GM18870 (cell line): ENCODE measurements at regions not wholly inside any gene's neighbourhood (a gene's known extent, or its start where the extent isn't known, plus 50 kb on each side); places are given as distances from the start of the nearest gene placed in this dataset.

ENCODE experiments used
- ATAC-seq: cut with Tn5 transposase; IDR thresholded peaks from one replicate; pipeline ENCODE4 v1.9.1; 2021; ENCODE audit warnings: moderate library complexity; ENCODE audit not compliant: unreplicated experiment

GRCh38 chr16:85173981-85174751 lies 61.9 kb upstream of the CIBAR2 start:
- ATAC-seq, result no peak

DNA sequence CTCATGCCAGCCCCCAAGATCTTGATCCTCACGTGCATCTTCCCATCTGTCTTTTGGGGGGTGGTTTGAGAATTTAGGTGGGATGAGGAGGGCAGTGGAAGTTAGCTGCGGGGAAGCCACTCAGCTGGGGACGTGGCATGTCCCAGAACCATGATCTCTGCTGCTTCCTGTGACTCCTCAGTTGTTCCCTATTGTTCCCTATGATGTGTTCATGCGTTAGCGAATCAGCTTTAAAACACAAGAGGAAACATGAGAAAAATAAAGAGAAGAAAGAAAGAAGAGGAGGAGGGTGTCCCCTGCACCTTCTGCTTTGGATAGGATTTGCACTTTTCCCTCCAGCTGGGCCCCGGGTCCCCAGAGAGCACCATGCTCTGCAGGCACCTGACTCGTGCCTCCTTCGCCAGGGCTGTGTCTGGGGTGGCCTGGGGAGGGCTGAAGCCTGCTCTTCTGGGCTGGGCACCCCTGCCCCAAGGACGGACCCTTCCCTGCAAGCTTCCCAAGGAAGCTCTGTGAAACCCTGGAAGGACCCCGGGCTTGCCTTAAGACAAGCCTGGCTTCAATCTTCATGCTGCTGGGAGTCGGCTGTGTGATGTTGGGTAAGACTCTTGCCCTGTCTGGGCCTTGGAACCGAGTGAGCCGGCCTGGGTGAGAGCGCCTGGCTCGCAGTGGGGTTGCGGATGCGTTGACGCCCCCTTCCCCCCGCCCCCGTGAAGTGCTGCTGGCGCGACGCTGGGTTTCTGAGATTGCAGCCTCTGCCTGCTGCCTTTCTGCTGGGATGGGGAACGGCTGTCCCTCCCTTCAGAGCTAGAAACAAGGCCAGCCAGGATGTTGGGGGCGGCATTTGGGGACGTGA lies 62.8 kb upstream of the CIBAR2 start:
- ATAC-seq, result no peak

DNA sequence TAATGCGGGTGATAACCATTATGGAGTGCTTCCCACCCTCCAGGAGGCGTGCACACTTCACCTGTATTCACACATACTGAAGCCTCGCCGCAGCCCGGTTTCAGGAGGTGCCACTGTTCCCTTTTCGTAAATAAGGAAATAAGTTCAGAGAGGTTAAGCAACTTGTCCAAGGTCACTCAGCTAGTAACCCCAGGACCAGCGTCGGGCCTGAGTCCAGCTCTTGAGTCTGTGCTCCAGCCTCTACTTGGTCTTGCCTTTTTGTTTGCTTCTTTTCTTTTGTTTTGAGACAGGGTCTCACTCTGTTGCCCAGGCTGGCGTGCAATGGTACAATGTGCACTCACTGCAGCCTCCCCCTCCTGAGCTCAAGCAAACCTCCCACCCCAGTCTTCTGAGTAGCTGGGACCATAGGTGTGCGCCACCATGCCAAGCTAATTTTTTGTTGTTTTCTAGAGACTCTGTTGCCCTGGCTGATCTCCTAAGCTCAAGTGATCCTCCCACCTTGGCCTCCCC lies 63.5 kb upstream of the CIBAR2 start:
- no peak for ATAC-seq

DNA sequence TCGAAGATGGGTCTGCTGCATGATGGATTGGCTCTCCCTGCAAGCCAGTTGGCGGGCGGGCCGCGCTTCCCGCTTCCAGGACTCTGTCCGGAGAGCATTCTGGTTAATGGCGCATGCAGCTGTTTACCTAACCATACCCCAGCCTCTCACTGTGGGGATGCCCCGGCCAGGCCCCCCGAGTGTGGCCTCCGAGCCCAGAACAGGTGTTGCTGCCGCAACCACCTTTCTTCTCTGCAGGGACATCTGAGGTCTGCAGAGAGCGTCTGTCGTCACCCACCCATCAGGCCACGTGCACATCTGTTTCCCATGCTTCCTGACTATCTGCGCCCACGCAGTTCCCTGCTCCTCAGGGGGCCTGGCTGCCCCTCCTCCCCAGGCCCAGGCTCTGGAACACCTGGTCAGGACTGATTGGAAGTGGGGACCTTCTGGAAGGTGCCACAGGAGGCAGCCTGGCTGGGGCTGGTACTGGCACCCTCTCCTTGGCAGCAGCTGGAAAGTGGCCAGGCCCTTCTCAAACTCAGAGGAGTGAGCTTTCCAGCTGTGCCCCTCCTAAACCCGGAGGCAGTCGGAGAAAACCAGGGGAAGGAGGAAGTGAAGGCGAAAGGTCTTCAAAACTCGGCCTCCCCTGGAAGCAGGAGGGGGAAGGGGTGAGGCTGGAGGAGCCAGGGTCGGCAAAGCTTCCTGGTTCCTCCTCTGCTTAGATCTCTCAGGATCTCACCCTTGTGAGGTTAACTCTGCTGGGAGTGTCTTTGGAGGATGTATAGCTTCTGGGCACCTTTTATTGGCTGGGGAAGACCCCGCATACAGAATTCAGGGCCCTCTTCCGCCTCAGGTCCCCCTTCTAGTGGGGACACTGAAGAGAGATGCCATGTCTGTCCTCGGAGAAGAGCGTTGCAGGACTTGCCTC lies 64.5 kb upstream of the CIBAR2 start:
- ATAC-seq, result no peak

GRCh38 chr16:85177448-85177846 lies 65.2 kb upstream of the CIBAR2 start:
- no peak for ATAC-seq

GRCh38 chr16:85178006-85178591 lies 65.8 kb upstream of the CIBAR2 start:
- ATAC-seq, result no peak

DNA sequence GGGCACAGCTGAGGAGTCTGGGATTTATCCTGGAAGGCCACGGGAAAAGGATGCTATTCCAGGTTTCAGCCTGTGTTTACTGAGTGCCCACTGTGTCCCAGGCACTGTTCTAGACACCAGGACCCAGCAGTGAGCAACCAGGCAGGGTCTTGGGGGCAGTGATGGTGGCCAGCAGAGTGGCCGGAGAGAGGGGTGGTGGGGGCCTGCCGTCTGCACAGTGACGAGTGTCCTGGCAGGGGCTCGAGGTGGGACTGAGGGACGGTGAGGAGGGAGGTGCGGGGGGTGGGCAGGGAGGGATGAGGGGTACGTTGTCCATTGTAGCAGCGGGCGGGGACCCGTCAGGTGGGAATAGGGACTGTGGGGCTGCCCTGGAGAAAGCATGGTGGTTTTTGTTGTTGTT lies 66.3 kb upstream of the CIBAR2 start:
- no peak for ATAC-seq

DNA sequence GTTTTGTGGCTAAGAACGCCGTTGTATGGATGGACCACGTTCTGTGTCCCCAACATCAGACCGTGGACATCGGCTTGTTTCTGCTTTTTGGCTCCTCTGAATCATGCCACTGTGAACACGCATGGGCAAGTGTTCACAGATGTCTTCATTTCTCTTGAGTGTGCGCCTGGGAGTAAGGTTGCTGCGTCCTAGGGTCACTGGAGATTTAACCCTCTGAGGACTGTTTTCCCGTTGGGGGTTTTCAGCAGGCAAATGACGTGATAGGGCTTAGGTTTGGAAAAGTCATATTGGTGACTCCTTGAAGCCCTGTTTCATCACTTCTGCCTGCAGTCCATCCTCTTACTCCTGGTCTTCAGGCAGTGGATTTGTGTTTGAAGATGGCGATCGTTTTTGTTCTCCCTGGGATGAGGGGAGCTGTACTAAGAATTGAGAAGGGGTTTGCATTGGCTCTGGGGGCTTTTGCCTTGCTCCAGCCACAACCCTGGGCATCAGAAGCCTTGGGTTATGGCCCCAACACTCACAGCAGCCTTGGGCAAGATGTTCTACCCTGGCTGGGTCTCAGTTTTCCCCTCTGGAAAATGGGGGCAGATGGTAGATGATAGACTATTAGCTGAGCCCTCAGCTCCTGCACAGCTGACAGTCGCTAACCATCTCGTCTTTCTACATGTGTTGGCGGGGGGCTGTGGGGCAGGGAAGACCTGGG lies 67.2 kb upstream of the CIBAR2 start:
- no peak for ATAC-seq

DNA sequence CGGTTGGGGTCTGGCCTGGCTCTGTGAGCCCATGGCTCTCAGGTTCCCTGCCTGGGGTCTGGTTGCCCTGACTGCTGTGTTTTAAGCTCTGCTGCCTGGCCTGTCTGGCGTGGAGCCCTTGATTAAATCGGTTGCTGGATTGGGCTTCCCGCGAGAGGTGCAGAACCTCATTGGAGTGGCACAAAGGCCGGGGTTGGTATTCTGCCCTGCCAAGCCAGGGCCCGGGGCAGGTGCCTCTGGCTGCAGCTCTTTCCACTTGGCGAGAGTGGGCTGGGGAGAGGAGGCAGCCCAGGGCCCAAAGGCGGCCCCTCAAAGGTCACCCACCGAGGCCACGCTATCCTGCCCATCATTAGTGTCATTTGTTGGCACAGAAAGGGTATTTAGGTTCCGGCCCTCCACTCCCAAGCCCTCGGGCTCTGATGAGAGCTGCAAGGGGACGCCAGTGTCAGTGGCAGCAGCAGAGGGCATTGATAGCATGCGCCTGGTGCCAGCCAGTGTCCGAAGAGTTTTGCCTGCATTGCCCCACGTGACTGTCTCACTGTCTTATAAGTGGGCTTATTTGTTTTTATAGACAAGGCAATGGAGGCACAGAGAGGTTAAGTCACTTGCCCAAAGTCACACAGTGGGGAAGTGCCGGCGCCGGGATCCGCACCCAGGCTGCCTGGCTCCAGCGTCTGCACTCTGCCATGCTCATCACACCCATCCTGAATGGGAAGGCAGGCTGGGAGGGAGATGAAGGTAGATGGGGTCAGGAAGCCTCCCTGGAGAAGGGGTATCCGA lies 68.0 kb upstream of the CIBAR2 start:
- ATAC-seq, result no peak

- ATAC-seq, result no peak
These were observed 68.8 kb upstream of the CIBAR2 start for GRCh38 chr16:85180827-85181738.

GRCh38 chr16:85181739-85182129 lies 69.5 kb upstream of the CIBAR2 start:
- no peak for ATAC-seq

GRCh38 chr16:85182286-85182685 lies 70.0 kb upstream of the CIBAR2 start:
- no peak for ATAC-seq

- no peak for ATAC-seq
These were observed 70.5 kb upstream of the CIBAR2 start for GRCh38 chr16:85182774-85183173.

GRCh38 chr16:85183564-85183963 lies 71.3 kb upstream of the CIBAR2 start:
- no peak for ATAC-seq

- no peak for ATAC-seq
These were observed 72.1 kb upstream of the CIBAR2 start for GRCh38 chr16:85184404-85184803.

DNA sequence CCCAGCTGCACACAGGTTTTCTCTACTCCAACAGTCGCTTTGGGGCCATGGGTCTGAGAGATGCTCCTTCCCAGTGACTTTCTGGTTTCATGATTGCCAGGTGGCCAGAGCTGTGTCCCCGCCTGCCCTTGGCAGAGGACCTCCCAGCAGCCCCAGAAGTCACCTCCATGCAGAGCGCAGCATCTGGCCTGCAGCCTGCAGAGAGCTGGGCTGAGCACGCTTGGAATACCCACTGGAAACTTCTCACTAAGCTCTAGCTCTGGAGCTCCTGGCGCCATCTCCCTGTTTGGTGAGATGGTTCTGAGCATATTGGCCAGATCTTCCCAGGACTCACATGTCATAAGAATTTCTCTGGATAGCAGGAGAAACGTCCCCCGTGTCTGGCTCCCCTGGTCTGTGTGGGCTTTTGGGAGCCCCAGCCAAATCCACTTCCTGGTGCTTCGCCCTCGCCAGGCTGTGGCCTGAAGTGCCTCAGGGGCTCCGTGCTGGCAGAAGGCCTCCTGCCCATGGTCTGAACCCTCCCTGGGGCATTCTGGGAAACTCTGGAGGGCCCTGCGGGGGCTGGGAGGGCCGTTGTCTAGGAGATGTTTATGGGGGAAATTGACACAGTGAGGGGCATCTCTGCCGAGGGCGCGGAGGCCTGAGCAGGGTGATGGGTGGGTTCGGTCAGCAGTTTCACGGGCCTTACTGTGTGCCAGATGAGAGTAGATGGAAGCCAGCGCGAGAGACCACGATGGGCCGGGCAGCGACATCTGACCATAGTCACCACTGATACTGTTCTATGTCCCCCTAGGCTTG lies 73.2 kb upstream of the CIBAR2 start:
- no peak for ATAC-seq

DNA sequence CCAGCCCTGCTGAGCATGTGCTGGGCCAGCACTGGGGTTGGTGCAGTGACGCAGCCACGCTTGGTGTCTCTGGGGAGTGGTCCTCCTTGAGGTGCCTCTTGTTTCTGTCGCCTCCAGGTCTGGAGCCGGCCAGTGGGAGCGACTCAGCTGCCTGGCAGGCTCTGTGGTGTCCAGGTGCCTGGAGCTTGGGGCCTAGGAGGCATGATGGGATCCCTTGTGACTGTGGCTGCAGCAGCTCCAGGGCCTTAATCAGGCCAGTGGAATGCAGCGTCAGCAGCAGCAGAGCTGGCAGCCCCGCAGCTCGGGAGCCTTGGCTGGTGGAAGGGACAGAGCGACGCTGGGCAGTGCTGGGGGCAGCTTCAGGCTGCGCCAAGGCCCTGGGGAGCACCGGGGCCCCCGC lies 74.7 kb upstream of the CIBAR2 start:
- ATAC-seq, result no peak
